ENCODE measurements at regions not wholly inside any gene's neighbourhood (a gene's known extent, or its start where the extent isn't known, plus 50 kb on each side); places are given as distances from the start of the nearest gene placed in this dataset.
A peak's percentile ranks its signal among the peaks of the same experiment; 100 is the strongest.
"Not testable (repeated sequence)": the region's sequence is repeated elsewhere in the genome, so short reads cannot be mapped to it uniquely, and the experiment has no call there.

DNA sequence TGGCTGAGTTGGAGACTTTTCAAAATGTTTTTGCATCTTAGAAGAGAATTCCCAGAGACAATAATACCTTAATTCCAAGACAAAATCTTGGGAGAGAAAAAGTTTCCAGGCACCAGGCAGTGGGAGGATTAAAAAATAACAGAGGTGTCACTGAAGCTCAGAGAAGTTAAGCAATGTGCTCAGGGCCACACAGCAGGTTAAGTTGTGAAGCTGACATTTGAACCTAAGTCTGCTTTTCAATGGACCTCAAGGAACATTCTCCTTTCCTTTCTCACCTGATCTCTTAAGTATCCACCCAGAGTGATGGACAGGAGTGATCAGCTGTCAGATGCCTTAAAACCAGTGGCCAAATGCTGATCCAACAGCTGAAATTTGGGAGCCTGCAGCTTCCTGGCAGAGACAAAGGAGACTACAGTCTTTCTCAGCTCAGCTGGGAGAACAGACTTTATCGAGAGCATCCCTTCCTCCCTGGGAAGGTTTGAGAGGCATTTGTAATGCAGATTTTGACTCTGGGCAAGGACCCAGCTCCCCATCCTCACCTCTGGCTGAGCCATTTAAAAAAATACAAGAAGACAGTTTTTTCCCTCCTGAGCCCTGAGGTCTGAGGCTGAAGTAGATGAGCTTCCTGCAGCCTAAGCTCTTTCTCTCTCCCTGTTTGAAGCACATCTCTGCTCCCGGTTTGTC is 174.9 kb upstream of the RPH3A start:
- no peak for DNase-seq

DNA sequence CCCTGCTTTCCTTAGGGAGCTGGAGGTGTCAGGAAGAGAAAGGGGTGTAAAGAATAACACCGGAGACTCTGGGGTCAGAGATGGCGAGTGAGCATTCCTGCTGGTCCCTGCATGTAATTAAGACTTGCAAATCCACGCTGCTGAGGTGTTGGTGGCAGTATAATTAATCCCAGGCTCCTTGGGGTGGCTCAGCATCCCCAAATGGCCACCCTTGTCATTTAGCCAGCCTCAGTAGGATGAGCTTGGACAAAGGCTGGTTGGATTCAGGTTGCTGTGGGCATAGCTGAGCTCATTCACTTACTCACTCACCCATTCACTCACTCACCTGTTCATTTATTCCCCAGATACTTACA is 174.4 kb upstream of the RPH3A start:
- no peak for DNase-seq

DNA sequence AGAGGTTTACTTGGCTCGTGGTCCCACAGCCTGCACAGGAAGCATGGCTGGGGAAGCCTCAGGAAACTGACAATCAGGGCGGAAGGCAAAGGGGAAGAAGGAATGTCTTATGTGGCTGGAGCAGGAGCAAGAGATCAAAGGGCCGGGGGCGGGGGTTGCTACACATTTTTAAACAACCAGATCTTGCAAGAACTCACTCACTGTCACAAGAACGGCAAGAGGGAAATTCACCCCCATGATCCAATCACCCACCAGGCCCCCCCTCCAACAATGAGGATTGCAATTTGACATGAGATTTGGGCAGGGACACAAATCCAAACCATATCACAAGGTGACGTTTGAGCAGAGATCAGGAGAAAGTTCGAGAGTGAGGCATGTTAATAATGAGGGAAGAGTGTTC is 163.7 kb upstream of the RPH3A start:
- no peak for DNase-seq

DNA sequence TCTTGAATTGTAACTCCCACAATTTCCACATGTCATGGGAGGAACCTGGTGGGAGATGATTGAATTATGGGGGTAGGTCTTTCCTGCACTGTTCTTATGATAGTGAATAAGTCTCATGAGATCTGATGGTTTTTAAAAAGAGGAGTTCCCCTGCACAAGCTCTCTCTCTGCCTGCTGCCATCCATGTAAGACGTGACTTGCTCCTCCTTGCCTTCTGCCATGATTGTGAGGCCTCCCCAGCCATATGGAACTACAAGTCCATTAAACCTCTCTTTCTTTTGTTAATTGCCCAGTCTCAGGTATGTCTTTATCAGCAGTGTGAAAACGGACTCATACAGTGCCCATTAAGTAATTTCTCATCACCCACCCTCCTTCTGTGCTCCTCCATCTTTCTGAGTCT is 159.6 kb upstream of the RPH3A start:
- not testable (repeated sequence) for DNase-seq

DNA sequence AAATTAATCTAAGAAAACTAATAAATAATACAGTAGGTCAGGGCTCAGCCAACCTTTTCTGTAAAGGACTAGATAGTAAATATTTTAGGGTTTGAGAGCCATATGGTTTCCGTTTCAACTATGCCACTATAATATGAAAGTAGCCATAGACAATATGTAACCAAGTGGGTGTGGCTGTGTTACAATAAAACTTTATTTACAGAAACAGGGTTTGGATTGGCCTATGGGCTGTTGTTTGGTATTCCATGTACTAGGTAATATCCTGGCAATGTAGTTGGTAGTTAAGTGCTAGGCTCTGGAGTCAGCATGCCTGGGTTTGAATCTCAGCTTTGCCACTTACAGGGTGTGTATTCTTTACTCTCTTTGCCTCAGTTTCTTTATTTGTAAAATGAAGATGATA is 156.5 kb upstream of the RPH3A start:
- no peak for DNase-seq

DNA sequence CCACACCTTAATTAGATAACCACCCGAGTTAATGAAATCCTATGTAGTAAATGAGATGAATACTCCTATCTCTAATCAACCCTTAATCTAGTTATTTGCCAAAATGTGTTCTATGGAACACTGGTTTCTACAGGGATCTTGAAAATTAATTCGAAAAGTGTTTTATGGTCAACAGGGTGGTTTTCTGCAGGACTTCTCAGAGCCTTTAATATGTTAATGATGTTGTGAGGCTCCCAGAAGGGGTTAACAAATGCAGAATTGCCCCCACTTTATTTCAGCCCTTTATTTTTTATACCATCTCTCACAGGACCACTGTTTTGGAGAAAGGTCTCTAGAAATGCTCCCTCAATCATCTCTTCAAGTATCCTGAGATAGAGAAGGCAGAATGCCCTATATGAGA is 153.1 kb upstream of the RPH3A start:
- no peak for DNase-seq

DNA sequence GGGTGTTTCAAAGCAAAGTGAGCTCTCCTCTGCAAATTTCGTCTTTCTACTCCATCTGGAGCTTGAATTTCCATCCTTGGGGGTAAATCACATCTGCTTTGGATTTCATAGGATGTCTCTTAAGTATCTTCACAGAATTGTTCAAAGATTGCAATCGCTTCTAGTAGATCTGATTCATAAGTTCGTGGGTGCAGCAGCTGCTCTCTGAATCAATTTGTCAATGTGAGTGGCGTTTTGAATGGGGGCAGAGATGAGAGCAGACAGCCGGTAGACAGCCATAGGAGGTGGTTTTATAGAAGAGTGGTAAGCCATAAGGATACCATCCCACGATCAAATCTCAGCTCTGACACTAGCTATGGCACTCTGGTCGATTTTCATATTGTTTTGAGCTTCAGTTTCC is 146.0 kb upstream of the RPH3A start:
- peak in 1 of 2 donors; percentile 15 for DNase-seq

DNA sequence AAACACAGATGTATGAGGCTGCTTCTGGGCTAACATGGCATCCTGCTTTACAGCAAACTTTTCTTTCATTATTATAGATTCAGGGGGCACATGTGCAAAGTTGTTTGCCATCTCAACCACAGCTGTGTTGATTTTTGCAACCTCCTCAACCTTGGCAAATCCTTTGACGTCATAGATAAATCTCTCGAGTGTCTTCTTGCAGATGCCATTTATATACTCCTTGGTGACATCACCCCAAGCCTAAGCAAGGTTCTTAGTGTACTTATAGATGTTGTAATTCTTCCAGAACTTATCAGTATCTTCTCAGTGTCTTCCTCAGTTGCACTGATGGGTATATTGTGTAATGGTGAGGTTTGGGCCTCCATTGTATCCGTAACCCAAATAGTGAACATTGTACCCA is 135.4 kb upstream of the RPH3A start:
- DNase-seq, result no peak

DNA sequence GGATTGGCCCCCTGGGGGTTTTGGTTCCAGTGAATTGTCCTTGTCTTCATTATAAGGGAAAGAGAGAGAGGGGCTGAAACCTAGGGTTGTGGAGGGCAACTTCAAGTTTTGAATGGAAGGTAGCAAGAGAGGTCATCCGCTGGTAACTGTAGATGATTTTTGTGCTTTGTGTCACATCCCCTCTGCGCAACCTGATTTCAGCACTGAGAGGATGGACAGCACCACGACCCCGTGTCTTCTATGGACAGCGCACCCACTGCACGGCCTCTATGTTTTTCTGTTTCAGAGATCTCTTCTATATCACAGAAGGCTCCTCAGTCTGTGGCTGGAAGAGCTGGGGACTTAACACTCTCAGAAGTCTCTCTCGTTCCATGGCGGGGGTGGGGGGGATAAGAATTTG is 127.0 kb upstream of the RPH3A start:
- no peak for DNase-seq

DNA sequence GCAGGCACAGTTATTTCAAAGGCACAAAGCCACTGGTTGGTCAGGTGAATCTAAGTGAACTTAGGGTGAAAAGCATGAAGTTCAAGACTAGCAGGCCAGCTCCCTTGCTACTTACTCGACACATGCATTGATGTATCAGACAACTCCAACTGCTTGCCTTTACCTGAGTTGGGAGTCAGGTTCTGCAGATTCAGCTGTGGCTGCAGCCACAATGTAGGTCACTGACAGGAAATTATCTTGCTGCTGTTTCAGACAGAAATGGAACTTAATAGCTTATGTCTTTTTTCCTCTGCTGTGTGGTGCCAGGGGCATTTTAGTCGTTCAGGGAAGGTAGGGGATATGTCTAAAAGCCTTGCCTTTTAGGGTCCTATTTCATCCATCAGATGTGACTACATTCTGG is 125.6 kb upstream of the RPH3A start:
- no peak for DNase-seq

DNA sequence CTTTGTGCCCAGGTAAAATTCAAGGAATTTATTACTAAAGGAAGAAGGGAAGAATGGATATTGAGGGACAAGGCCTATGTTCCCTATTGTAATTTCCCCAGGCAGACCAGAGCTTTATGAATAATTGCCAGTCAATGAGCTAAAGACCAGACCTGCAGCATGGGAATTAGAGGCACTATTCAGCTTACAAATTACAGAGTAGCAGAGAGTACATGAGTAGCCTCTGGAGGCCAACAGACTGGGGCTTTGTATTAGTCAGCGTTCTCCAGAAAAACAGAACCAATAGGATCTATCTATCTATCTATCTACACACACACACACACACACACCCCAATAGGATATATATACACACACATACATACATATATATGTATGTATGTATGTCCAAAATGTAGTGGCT is 120.0 kb upstream of the RPH3A start:
- DNase-seq, result no peak

DNA sequence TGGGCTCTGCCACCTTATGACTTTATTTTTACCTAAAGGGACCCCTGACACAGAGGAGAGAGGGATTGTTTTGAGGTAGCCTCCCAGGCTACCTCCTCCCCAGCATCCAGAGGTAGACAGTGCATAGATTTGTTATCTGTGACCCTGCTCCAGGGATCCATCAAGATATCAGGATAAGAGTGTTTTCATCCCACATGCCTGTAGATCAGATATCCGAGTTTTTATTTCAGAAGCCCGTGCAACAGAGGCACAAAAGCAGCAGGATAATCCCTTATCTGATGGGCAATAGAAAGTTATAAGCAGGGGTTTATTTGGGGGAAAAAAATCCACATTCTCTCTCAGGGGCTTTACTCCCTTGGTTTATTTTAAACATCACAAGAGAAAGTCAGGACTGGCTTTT is 117.0 kb upstream of the RPH3A start:
- no peak for DNase-seq

DNA sequence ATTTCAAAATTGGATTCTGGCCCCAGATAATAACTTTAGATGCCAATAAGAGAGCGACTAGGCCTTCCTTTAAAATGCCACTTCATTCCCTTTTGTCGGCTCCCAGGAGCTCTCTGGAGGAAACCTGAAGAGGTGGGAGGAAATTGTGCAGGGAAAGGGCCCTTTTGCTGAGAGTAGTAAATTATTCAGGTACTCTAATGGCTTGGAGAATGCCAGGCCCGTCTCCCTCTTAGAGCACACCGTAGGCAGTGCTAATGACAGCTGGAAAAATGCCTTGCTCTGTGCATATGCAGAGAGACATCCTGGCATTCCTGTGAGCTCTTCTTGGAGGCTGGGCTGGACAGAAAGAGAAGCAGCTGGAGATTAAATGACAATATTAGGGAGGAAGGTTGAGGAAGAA is 115.0 kb upstream of the RPH3A start:
- DNase-seq, result no peak

DNA sequence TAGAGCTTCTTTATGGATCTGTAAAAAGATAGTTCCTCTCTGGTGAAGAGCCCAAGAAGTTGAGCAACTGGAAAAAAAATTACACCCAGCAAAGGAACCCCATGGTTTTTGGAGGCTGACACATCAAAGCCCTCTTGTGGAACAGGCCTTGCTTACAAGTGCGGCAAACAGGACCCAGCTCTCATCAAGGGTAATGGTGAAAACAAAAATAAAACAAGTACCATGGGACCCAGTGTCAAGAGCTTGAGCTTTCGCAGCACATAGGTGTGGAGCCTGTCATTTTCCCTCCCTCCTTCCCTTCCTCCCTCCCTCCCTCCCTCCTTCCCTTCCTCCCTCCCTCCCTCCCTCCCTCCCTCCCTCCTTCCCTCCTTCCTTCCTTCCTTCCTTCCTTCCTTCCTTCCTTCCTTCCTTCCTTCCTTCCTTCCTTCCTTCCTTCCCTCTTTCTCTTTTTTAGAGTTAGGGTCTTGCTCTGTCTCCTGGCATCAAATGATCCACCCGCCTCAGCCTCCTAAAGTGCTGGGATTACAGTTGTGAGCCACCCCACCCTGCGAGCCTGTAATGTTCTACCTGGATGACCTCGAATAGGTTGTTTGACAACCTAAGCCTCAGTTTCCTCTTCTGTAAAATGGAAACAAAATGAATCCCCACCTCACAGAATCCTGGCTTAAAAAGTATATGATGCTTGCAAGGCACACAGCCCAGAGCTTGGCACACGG is 114.3 kb upstream of the RPH3A start:
- DNase-seq, result no peak

DNA sequence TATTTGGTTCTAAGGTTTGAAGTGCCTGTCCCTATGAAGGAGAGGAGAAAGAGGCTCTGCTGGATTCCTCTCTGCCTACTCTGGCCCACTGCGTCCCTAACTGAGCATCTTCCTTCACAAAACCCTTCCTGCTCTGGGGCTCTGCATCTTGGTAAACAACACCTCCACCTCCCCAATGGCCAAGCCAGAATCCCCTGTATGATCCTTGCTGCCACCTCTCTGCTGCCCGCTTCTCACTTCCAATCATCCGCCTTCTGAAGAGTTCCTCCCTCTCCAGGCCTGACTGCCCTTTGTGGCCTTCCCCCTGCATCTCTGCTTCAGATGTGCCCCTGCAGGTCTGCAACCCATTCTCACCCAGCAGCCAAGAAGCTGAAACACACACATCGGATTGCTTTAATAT is 110.6 kb upstream of the RPH3A start:
- DNase-seq, result no peak

DNA sequence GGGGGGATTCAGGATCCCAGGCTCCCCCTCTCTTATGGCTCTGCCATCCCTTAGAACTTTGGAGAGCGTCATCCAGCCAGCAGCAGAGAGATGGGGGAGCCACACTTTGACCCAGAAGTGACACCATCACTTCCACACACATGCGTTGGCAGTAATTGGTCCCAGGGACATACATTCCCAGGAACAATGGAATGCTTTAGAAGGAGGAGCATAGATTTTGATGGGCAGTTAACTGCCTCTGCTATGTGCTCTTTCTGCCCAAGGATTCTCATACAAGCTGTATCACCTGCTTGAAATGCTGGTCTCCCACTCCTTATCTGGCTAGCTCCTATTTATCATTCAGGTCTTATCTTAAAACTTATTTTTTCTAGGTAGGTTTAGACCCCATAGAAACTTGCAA is 109.0 kb upstream of the RPH3A start:
- no peak for DNase-seq

DNA sequence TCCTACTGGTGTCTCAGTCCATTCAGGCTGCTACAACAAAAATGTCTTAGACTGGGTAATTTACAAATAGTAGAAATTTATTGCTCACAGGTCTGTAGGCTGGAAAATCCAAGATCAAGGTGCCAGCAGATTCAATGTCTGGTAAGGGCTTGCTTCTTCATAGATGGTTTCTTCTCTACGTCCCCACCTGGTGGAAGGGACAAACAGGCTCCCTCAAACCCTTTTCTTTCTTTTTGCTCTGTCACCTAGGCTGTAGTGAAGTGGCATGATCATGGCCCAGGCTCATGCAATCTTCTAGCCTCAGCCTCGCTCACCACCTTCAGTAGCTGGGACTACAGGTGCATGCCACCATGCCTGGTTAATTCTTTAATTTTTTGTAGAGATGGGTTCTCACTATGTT is 106.8 kb upstream of the RPH3A start:
- DNase-seq, result no peak

DNA sequence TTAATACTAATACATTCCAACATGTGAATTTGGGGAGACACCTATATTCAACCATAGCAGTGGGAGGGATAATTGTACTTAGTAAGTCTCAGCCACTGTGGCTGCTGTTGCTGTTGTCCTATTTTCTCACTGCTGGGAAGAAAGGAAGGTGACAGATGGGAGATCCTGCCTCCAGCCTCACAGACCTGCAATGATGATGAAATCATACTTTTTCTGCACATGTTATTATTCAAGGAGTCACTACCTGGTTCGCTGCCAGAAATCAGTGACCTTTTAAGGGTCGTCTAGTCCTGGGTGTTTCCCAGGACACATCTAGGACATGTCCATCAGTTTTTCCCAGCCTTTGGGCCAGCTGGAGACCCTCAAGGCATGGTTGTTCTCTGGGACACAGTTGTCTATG is 106.2 kb upstream of the RPH3A start:
- no peak for DNase-seq

DNA sequence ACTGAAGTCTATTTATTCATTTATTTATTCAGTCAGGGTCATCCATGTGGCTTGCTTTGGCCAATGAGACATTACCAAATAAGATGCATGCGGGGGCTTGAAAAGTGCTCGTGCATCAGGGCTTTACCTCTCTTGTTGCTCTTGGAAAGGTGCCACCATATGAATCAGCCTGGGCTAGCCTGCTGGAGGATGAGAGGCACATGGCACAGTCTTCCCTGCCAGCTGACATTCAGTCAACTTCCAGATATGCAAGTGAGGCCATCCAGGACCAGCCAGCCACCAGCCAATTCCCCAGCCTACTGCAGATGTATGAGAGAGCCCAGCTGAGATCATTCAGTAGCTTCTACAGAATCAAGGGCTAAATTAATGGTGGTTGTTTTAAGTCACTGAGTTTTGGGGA is 105.2 kb upstream of the RPH3A start:
- DNase-seq, result no peak

DNA sequence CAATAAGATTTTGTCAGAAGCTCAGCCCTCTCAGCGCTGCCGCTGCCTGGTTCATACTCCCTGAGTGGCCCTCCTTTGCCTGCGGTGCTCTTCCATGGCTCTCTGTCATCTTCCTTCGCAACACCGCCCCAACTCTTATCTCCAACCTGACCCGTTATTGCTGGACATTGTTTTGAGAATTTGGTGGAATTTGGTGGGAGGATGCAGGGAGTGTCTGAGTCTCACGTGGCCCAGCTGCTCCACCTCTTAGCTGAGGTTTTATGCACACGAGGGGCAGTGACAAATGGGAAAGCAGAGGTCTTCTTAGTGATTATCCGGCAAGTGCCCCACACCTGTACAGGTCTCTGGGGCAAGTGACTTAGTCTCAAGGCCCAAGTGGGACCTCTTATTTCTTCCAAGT is 97.5 kb upstream of the RPH3A start:
- no peak for DNase-seq

DNA sequence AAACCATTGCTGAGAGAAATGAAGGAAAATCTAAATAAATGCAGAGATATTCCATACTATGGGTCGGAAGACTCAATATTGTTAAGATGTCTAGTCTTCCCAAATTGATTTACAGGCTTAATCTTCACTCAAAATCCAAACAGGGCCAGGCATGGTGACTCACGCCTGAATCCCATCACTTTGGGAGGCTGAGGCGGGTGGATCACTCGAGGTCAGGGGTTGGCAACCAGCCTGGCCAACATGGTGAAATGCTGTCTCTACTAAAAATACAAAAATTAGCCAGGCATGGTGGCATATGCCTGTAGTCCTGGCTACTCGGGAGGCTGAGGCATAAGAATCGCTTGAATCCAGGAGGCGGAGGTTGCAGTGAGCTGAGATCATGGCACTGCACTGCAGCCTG is 94.1 kb upstream of the RPH3A start:
- DNase-seq, result not testable (repeated sequence)

DNA sequence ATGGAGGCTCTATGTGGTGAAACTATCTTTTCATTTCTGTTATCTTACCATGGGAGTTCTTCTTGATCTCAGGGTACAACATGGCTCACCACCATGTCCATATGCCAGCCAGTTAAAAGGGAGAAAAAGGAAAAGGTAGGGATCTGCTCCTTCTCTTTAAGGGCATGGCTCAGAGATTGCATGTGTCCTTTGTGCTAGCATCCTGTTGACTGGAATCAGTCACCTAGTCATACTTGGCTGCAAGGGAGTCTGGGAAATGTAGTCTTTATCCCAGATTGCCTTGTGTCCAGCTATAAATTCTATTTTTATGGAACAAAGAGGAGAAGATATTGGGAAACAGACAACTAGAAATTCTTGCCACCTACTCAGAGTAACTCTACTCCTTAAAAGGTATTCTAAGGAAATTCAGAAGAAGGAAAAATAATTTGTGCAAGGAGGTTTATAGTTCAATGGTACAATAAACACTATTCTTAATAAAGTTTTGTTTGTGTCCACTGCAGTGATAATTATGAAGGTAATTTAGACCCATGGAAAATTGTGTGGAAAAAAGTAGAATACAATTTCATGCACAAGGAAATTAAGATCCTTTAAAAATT is 86.4 kb upstream of the RPH3A start:
- no peak for DNase-seq

DNA sequence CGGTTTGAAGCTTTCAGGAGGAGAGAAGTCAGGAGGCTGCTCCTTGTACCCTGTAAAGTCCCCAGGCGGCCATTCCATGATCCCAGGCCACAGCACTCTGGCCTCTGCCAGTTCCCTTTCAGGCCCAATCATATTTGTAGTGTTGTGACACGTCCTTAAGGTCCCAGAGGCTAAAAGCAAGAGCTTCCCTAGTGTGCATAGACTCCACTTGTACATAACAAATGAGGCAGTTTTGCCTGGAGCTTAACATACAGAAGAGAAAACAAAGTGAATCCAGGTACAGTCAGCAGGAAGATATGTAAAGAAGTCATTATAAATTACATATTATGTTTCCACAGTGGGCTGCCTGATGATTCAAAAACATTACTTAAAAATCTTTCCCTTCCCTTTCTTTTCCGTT is 81.1 kb upstream of the RPH3A start:
- DNase-seq, result no peak

DNA sequence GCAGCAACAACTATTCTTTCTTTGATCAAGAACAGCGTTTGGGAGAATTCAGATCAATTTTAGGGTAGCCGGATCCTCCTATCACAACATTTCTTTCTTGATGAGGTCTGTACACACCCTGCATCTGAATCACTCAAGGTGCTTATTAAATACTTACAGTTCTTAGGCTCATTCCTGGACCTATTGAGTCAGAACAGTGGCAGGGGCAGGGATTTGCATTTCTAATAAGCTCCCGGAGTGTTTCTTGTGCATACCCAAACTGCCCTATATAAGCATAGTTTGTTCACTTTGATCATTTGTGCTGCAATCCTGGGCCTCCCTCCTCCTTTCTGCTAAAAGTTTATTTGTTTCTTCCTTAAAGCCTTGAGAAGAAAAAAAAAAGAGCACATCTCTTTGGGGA is 80.5 kb upstream of the RPH3A start:
- DNase-seq, result no peak

DNA sequence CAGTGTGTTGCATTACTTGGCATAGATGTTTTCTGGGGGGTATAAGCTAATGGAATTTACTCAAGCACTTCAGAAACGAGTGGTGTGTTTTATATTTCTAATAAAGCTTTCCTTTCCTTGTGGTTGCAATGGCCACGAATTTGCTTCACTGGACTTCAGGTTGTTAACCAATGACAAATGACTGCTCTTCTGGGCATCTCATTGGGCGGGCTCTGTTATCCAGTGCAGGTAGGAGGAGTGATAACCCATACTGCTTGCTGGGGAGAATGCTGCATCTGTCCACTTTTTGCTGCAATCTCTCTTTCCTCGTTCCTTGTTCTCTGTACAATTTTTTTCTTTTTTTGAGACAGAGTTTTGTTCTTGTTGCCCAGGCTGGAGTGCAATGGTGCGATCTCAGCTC is 80.0 kb upstream of the RPH3A start:
- DNase-seq, result no peak

All from hippocampal formation (tissue), 2 donors.